Astrocyte (in vitro differentiated cells and primary cell): ENCODE measurements at regions not wholly inside any gene's neighbourhood (a gene's known extent, or its start where the extent isn't known, plus 50 kb on each side); places are given as distances from the start of the nearest gene placed in this dataset.
A peak's percentile ranks its signal among the peaks of the same experiment; 100 is the strongest.

Experiments used
- DNase-seq: peaks from one replicate; pipeline ENCODE4 v3.0.0-alpha.2; 2010; ENCODE audit warnings: low read depth
- FAIRE-seq: peaks from 2 replicates; lab custom pipeline; 2011; peaks lifted over from hg19 to GRCh38; lab: Jason Lieb, UNC
- H2AFZ ChIP-seq: 2 replicates; pipeline ENCODE4 v1.6.0; 2012; ENCODE audit warnings: low read depth, low read length, inconsistent platforms
- H3K27ac ChIP-seq: 2 replicates; pipeline ENCODE4 v1.5.1; 2011; ENCODE audit warnings: low read depth, low read length, inconsistent platforms
- H3K27me3 ChIP-seq: 2 replicates; pipeline ENCODE4 v1.6.0; 2011; ENCODE audit warnings: low read length, inconsistent platforms; ENCODE audit not compliant: insufficient read depth
- H3K36me3 ChIP-seq: 2 replicates; pipeline ENCODE4 v1.5.1; 2011; ENCODE audit warnings: low read length, inconsistent platforms; ENCODE audit not compliant: insufficient read depth
- H3K4me1 ChIP-seq: 2 replicates; pipeline ENCODE4 v1.5.1; 2011; ENCODE audit warnings: low read length, inconsistent platforms; ENCODE audit not compliant: insufficient read depth
- H3K4me2 ChIP-seq: 2 replicates; pipeline ENCODE4 v1.6.0; 2012; ENCODE audit warnings: low read length, inconsistent platforms
- H3K4me3 ChIP-seq: 2 replicates; pipeline ENCODE4 v1.5.1; 2011; ENCODE audit warnings: low read depth, mild to moderate bottlenecking, low read length, inconsistent platforms; ENCODE audit not compliant: insufficient read depth
- H3K79me2 ChIP-seq: 2 replicates; pipeline ENCODE4 v1.6.0; 2012; ENCODE audit warnings: mild to moderate bottlenecking, low read length, inconsistent platforms; ENCODE audit not compliant: insufficient read depth
- H3K9ac ChIP-seq: 2 replicates; pipeline ENCODE4 v1.6.0; 2012; ENCODE audit warnings: mild to moderate bottlenecking, low read length, inconsistent platforms
- H3K9me3 ChIP-seq: 2 replicates; pipeline ENCODE4 v1.5.1; 2012; ENCODE audit warnings: low read depth, mild to moderate bottlenecking, low read length, inconsistent platforms; ENCODE audit not compliant: insufficient read depth
- H4K20me1 ChIP-seq: 2 replicates; pipeline ENCODE4 v1.6.0; 2012; ENCODE audit warnings: low read length, inconsistent platforms; ENCODE audit not compliant: insufficient read depth
- H3K27ac Mint-ChIP-seq: one replicate; pipeline ENCODE4 v1.8.0; 2021; ENCODE audit warnings: mild to moderate bottlenecking, mixed read lengths; ENCODE audit not compliant: unreplicated experiment
- H3K27me3 Mint-ChIP-seq: one replicate; pipeline ENCODE4 v1.8.0; 2021; ENCODE audit warnings: low read depth, mixed read lengths; ENCODE audit not compliant: unreplicated experiment
- H3K36me3 Mint-ChIP-seq: one replicate; pipeline ENCODE4 v1.8.0; 2021; ENCODE audit warnings: low read depth, mixed read lengths; ENCODE audit not compliant: unreplicated experiment
- H3K4me1 Mint-ChIP-seq: one replicate; pipeline ENCODE4 v1.8.0; 2021; ENCODE audit warnings: low read depth, mixed read lengths; ENCODE audit not compliant: unreplicated experiment
- H3K4me3 Mint-ChIP-seq: one replicate; pipeline ENCODE4 v1.8.0; 2021; ENCODE audit warnings: mild to moderate bottlenecking, moderate library complexity, mixed read lengths; ENCODE audit not compliant: unreplicated experiment
- H3K9me3 Mint-ChIP-seq: one replicate; pipeline ENCODE4 v1.8.0; 2021; ENCODE audit warnings: mild to moderate bottlenecking, mixed read lengths; ENCODE audit not compliant: unreplicated experiment
- EZH2 ChIP-seq: IDR thresholded peaks from 2 replicates; pipeline ENCODE4 v1.6.1; 2012; ENCODE audit warnings: mild to moderate bottlenecking, low read length, inconsistent platforms; ENCODE audit not compliant: insufficient read depth
- TF ChIP-seq, protein P1 (sequence below): IDR thresholded peaks from 2 replicates; pipeline ENCODE4 v1.5.1; 2011; ENCODE audit warnings: low read depth, mild to moderate bottlenecking, inconsistent platforms, low read length, moderate library complexity; ENCODE audit not compliant: insufficient read depth

DNA sequence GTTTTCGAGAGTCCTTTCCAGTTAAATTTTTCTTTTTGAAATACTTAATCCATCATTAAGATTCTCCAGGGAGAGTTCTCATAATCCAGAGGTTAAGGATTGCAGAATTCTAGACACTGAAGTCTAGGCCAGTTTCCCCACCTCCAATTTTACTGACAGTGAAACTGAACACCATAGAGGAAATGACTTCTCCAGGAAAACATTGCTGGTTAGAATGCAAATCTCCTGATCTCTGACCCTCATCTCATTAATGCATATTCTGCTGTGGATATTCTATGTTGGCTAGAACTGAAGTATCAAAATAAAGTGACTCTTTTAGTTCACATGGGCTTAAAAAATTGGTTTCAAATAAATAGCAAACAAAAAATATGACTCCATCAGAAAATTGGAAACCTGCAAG is 105.8 kb upstream of the UGP2 start:
- Histone ChIP-seq H3K27me3 (no peaks in the 10 kb centered on the region), H2AFZ (no peak overlapping the region), H3K9ac (no peak overlapping the region), H3K36me3 (no peaks in the 10 kb centered on the region), H3K27ac (no peak overlapping the region), H4K20me1 (no peaks in the 10 kb centered on the region), H3K9me3 (peaks cover 4% of the 10 kb centered on the region), H3K79me2 (no peaks in the 10 kb centered on the region), H3K4me2 (peak overlapping the region; percentile 62), H3K4me1 (peaks cover 25% of the 10 kb centered on the region), H3K4me3 (no peak overlapping the region)
- Mint-ChIP-seq H3K36me3 (no peaks in the 10 kb centered on the region), H3K9me3 (no peaks in the 10 kb centered on the region), H3K4me1 (peaks cover 40% of the 10 kb centered on the region), H3K27me3 (no peaks in the 10 kb centered on the region), H3K27ac (peak overlapping the region; percentile 24), H3K4me3 (no peak overlapping the region)
- no peak for FAIRE-seq
- DNase-seq: peak; percentile 33
- TF ChIP-seq, protein P1, sequence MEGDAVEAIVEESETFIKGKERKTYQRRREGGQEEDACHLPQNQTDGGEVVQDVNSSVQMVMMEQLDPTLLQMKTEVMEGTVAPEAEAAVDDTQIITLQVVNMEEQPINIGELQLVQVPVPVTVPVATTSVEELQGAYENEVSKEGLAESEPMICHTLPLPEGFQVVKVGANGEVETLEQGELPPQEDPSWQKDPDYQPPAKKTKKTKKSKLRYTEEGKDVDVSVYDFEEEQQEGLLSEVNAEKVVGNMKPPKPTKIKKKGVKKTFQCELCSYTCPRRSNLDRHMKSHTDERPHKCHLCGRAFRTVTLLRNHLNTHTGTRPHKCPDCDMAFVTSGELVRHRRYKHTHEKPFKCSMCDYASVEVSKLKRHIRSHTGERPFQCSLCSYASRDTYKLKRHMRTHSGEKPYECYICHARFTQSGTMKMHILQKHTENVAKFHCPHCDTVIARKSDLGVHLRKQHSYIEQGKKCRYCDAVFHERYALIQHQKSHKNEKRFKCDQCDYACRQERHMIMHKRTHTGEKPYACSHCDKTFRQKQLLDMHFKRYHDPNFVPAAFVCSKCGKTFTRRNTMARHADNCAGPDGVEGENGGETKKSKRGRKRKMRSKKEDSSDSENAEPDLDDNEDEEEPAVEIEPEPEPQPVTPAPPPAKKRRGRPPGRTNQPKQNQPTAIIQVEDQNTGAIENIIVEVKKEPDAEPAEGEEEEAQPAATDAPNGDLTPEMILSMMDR: no peak
- no peak for TF ChIP-seq EZH2

DNA sequence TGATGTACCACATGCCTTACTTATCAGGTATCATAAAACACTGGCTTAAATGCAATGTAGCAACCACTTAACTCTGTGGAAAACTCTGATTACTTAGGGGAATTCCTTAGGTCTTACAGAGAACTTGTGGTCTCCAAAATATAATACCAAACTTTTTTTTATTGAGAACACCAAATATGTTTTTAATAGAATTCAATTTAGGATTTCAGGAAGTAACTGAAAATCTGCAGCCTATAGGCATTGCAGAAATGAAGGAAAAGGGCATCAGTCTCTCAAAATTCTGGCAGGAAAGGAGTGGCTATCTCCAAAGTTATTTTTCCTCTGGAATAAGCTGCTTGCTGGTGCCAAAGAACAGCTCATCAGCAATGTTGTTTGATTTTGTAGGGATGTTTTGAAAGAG is 105.3 kb upstream of the UGP2 start:
- FAIRE-seq: peak; percentile 29
- no peaks in the 10 kb centered on the region for H4K20me1 ChIP-seq
- Mint-ChIP-seq H3K27ac (peak overlapping the region; percentile 24), H3K4me3 (no peak overlapping the region), H3K4me1 (peaks cover 45% of the 10 kb centered on the region), H3K9me3 (no peaks in the 10 kb centered on the region), H3K36me3 (no peaks in the 10 kb centered on the region), H3K27me3 (no peaks in the 10 kb centered on the region)
- H3K79me2 ChIP-seq: no peaks in the 10 kb centered on the region
- peaks cover 25% of the 10 kb centered on the region for H3K4me1 ChIP-seq
- peak overlapping the region; percentile 62 for H3K4me2 ChIP-seq
- H3K4me3 ChIP-seq: no peak overlapping the region
- no peak overlapping the region for H3K27ac ChIP-seq
- H3K27me3 ChIP-seq: no peaks in the 10 kb centered on the region
- peak; percentile 64 for DNase-seq
- no peak overlapping the region for H3K9ac ChIP-seq
- no peak for TF ChIP-seq EZH2
- TF ChIP-seq, protein P1: no peak
- H3K9me3 ChIP-seq: peaks cover 4% of the 10 kb centered on the region
- H2AFZ ChIP-seq: no peak overlapping the region
- no peaks in the 10 kb centered on the region for H3K36me3 ChIP-seq

DNA sequence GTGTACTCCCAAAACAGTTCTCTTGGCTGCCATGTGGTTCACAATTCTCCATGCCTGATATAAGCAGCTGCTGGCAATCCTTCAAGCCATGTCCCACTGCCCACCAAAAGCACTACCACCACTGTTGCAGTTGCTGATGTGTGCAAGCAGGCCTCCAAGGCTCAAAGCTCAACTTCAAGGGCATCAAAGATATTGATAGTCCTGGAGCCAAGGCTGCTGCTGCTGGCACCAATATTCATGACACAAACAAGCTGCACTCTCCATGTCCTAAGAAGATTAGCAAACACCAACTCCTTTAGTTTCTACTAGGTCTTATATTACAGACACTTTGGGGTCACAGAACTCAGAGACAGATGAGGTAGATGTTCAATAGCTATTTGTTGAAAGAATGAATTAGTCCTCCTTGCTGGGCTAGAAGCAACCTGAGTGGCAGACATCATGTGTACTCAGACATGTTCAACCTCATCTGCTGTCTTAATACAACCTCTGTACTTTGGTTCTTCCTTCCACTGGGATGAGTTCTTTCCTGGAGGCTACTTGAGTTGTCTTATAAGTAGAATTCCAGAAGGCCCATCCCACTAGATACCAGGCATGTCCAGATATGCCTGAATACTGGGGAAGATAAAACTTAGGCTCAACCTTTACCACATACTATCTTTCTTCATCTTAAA is 104.5 kb upstream of the UGP2 start:
- Mint-ChIP-seq H3K4me3 (no peak overlapping the region), H3K27me3 (no peaks in the 10 kb centered on the region), H3K9me3 (no peaks in the 10 kb centered on the region), H3K4me1 (peaks cover 53% of the 10 kb centered on the region), H3K36me3 (no peaks in the 10 kb centered on the region), H3K27ac (no peak overlapping the region)
- no peak for FAIRE-seq
- Histone ChIP-seq H3K4me3 (no peak overlapping the region), H2AFZ (no peak overlapping the region), H3K27me3 (no peaks in the 10 kb centered on the region), H3K9me3 (peaks cover 4% of the 10 kb centered on the region), H3K4me2 (no peak overlapping the region), H3K9ac (no peak overlapping the region), H3K27ac (no peak overlapping the region), H3K4me1 (peaks cover 25% of the 10 kb centered on the region), H4K20me1 (no peaks in the 10 kb centered on the region), H3K36me3 (no peaks in the 10 kb centered on the region), H3K79me2 (no peaks in the 10 kb centered on the region)
- TF ChIP-seq EZH2: no peak
- TF ChIP-seq, protein P1: no peak
- DNase-seq: no peak
